ENCODE measurements at regions not wholly inside any gene's neighbourhood (a gene's known extent, or its start where the extent isn't known, plus 50 kb on each side); places are given as distances from the start of the nearest gene placed in this dataset.

DNA sequence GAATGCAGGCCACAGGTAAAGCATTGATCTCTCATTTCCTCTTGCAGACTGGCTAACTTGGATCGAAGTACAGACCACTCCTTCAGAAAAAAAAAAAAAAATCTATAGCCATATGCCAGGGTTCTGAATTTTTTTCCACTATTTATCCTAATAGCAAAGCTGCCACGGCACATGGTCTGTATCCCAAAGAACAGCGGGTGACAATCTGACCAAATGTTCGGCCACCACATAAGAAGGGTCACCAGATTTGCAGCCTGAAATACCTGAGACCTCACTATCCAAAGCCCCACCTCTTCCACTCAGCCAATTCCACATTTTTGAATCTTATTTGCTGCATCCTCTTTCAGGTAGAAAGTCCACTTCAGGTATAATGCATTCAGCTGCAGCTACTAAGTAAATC, 55.6 kb upstream of the RGS7 start:
- Histone ChIP-seq H3K4me3 (no peak overlapping the region), H3K36me3 (ENCODE audit: low read depth) (no peaks in the 10 kb centered on the region), H3K4me2 (ENCODE audit: unreplicated experiment) (no peak overlapping the region), H3K9me2 (ENCODE audit: insufficient read depth) (no peaks in the 10 kb centered on the region), H3K9me3 (ENCODE audit: low read depth) (no peaks in the 10 kb centered on the region), H3K79me2 (ENCODE audit: insufficient read depth) (no peaks in the 10 kb centered on the region), H3K27me3 (replicated peaks; ENCODE audit: insufficient read depth) (no peaks in the 10 kb centered on the region; the same call in 1 of the 2 replicates), H3K27ac (no peak overlapping the region), H2AFZ (no peak overlapping the region), H3K4me1 (ENCODE audit: insufficient read depth) (0 out of 2 replicates have a peak, but pooled peaks cover 12% of the 10 kb centered on the region), H3F3A (ENCODE audit: insufficient read depth) (peaks cover 24% of the 10 kb centered on the region), H3K9ac (no peak overlapping the region), H4K20me1 (ENCODE audit: insufficient read depth) (no peaks in the 10 kb centered on the region)
- no peak for TF ChIP-seq EZH2phosphoT487 (IDR thresholded peaks at IDR 0.05; ENCODE audit: insufficient read depth, low read depth)
- no peak for TF ChIP-seq EZH2 (IDR thresholded peaks at IDR 0.05; ENCODE audit: insufficient read depth, poor library complexity, severe bottlenecking)
- WGBS, 2 experiments (ENCODE audit: low coverage in 1 of 2, low lambda C conversion rate in 2 of 2, missing lambda C conversion rate in 2 of 2), result 90 to 91% methylated on average over 4 of the region's 4 CpGs
- DNase-seq, result no peak
- in situ Hi-C loops (cut with MboI), result no loop called here

DNA sequence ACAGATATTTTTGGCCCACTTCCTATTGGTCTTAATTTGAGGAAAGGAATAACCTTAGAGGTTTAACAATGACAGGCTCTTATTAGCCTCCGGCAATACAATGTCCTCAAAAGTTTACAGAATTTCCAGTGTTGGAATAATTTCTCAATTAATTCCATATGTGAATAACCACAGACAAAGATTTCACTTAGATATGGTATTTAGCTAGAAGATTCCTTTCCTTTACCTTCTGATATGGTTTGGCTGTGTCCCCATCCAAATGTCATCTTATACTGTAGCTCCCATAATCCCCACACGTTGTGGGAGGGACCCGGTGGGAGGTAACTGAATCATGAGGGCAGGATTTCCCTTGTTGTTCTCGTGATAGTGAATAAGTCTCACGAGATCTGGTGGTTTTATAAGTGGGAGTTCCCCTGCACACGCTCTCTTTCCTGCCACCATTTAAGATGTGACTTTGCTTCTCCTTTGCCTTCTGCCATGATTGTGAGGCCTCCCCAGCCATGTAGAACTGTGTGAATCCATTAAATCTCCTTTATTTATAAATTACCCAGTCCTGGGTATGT, 54.9 kb upstream of the RGS7 start:
- in situ Hi-C loops (cut with MboI), result no loop called here
- no peaks in the 10 kb centered on the region for H3K9me3 ChIP-seq (ENCODE audit: low read depth)
- no peaks in the 10 kb centered on the region for H3K36me3 ChIP-seq (ENCODE audit: low read depth)
- peak; percentile 28 for DNase-seq
- H3K4me3 ChIP-seq, result no peak overlapping the region
- no peaks in the 10 kb centered on the region for H3K79me2 ChIP-seq (ENCODE audit: insufficient read depth)
- H3K4me2 ChIP-seq (ENCODE audit: unreplicated experiment), result no peak overlapping the region
- TF ChIP-seq EZH2phosphoT487 (IDR thresholded peaks at IDR 0.05; ENCODE audit: insufficient read depth, low read depth), result no peak
- no peak for TF ChIP-seq EZH2 (IDR thresholded peaks at IDR 0.05; ENCODE audit: insufficient read depth, poor library complexity, severe bottlenecking)
- H3K27me3 ChIP-seq (replicated peaks; ENCODE audit: insufficient read depth), result peaks cover 8% of the 10 kb centered on the region
- 48 to 57% methylated on average over 6 of the region's 6 CpGs for WGBS, 2 experiments (ENCODE audit: low coverage in 1 of 2, low lambda C conversion rate in 2 of 2, missing lambda C conversion rate in 2 of 2)
- 0 out of 2 replicates have a peak, but pooled peaks cover 12% of the 10 kb centered on the region for H3K4me1 ChIP-seq (ENCODE audit: insufficient read depth)
- no peak overlapping the region for H2AFZ ChIP-seq
- H3K27ac ChIP-seq, result no peak overlapping the region
- H3K9me2 ChIP-seq (ENCODE audit: insufficient read depth), result no peaks in the 10 kb centered on the region
- no peaks in the 10 kb centered on the region for H4K20me1 ChIP-seq (ENCODE audit: insufficient read depth)
- peaks cover 24% of the 10 kb centered on the region for H3F3A ChIP-seq (ENCODE audit: insufficient read depth)
- no peak overlapping the region for H3K9ac ChIP-seq

DNA sequence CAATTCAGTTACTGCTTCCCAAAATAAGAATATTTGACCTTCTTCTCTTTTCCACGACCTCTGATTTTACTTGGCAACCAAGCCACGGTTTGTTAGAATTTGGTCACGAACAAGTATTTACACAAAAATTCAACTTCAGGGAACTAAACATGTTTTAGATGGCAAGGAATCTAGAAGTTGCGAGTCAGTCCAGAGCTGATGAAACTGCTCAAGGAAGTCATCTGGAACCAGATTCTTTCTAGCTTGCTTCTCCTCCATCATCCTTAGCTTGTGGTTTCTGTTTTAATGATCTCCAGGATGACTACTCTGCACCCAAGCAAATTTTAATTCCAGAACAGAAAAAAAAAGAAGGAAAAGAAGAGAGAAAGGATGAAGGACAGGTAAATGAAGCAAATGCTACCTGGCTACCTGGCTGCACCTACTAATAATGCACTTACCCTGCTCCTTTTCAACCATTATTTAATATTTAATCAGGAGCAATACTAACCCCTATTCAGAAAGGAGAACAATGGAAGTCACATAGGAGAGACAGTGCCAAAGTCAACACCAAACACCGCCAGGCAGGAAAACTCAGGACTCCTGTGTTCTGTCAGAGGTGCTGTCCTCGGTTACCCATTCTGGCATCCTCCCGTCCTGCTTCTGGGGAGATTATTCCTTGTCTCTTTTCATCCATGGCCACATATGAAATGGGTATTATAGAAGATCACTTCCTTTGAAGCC, 54.2 kb upstream of the RGS7 start:
- no peaks in the 10 kb centered on the region for H3K36me3 ChIP-seq (ENCODE audit: low read depth)
- 0 out of 2 replicates have a peak, but pooled peaks cover 12% of the 10 kb centered on the region for H3K4me1 ChIP-seq (ENCODE audit: insufficient read depth)
- TF ChIP-seq EZH2 (IDR thresholded peaks at IDR 0.05; ENCODE audit: insufficient read depth, poor library complexity, severe bottlenecking) (no peak), EZH2phosphoT487 (IDR thresholded peaks at IDR 0.05; ENCODE audit: insufficient read depth, low read depth) (no peak)
- H3K4me3 ChIP-seq, result no peak overlapping the region
- no peaks in the 10 kb centered on the region for H3K79me2 ChIP-seq (ENCODE audit: insufficient read depth)
- H3K27me3 ChIP-seq (replicated peaks; ENCODE audit: insufficient read depth), result peaks cover 11% of the 10 kb centered on the region
- H3K9me3 ChIP-seq (ENCODE audit: low read depth), result no peaks in the 10 kb centered on the region
- in situ Hi-C loops (cut with MboI), result no loop called here
- no peak overlapping the region for H2AFZ ChIP-seq
- WGBS, 2 experiments (ENCODE audit: low coverage in 1 of 2, low lambda C conversion rate in 2 of 2, missing lambda C conversion rate in 2 of 2), result 21 to 28% methylated on average over 7 of the region's 7 CpGs
- H4K20me1 ChIP-seq (ENCODE audit: insufficient read depth), result no peaks in the 10 kb centered on the region
- no peaks in the 10 kb centered on the region for H3K9me2 ChIP-seq (ENCODE audit: insufficient read depth)
- DNase-seq, result peak; percentile 50
- no peak overlapping the region for H3K9ac ChIP-seq
- H3F3A ChIP-seq (ENCODE audit: insufficient read depth), result peaks cover 24% of the 10 kb centered on the region
- no peak overlapping the region for H3K4me2 ChIP-seq (ENCODE audit: unreplicated experiment)
- no peak overlapping the region for H3K27ac ChIP-seq

DNA sequence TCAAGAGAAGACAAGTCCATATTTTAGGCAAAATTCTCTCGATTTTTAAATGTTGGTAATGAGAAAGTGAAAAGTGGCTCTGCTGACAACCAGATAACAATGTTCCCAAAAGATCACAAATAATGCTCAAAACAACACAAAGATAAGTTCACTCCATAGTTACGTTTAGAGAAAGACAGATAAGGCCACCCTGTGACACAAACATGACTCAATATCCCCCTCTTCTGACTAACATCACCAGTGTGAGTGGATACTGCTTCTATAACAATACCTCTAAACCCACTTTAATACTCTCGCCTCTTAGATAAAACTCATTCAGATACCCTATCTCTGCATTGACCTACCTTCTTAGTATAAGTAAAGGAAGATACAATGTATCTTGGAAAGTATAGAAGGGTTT, 51.2 kb upstream of the RGS7 start:
- Histone ChIP-seq H4K20me1 (ENCODE audit: insufficient read depth) (no peaks in the 10 kb centered on the region), H3K36me3 (ENCODE audit: low read depth) (no peaks in the 10 kb centered on the region), H3K9me3 (ENCODE audit: low read depth) (no peaks in the 10 kb centered on the region), H3K27ac (no peak overlapping the region), H3K27me3 (replicated peaks; ENCODE audit: insufficient read depth) (peaks cover 22% of the 10 kb centered on the region), H3K4me2 (ENCODE audit: unreplicated experiment) (no peak overlapping the region), H3K9me2 (ENCODE audit: insufficient read depth) (no peaks in the 10 kb centered on the region), H3K9ac (no peak overlapping the region), H3K4me3 (no peak overlapping the region), H2AFZ (no peak overlapping the region), H3K4me1 (ENCODE audit: insufficient read depth) (0 out of 2 replicates have a peak, but pooled peaks cover 12% of the 10 kb centered on the region), H3K79me2 (ENCODE audit: insufficient read depth) (no peaks in the 10 kb centered on the region), H3F3A (ENCODE audit: insufficient read depth) (peaks cover 22% of the 10 kb centered on the region)
- DNase-seq, result peak; percentile 25
- 50 to 54% methylated on average over 3 of the region's 3 CpGs for WGBS, 2 experiments (ENCODE audit: low coverage in 1 of 2, low lambda C conversion rate in 2 of 2, missing lambda C conversion rate in 2 of 2)
- no peak for TF ChIP-seq EZH2 (IDR thresholded peaks at IDR 0.05; ENCODE audit: insufficient read depth, poor library complexity, severe bottlenecking)
- no peak for TF ChIP-seq EZH2phosphoT487 (IDR thresholded peaks at IDR 0.05; ENCODE audit: insufficient read depth, low read depth)
- in situ Hi-C loops (cut with MboI), result no loop called here
